ENCODE measurements at regions not wholly inside any gene's neighbourhood (a gene's known extent, or its start where the extent isn't known, plus 50 kb on each side); places are given as distances from the start of the nearest gene placed in this dataset.

DNA sequence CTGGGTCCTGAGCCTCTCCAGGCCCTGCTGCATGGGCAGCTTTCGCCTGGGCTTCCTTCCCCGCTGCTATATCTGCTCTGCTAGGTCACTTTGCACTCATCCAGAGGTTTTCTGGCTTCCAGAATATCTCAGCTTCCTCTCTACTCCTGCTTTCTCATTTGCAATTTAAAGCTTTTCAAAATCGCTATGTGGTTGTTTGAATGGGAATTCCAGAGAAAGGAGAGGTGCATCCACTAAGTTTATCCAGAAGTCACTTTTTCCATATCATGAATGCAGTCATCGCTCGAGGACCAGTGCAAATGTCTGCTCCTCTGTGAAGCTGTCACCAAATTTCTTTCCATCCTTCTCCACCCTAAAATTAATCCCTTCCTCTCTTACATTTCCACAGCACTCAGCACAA lies 61.2 kb downstream of the SOD2 start:
- TF ChIP-seq MEIS2 (IDR thresholded peaks at IDR 0.05; ENCODE audit: partially characterized antibody) (no peak), CTCF (IDR thresholded peaks at IDR 0.05 in 2 of 3, conservative IDR thresholded peaks at IDR 0.05 in 1 of 3; ENCODE audit: insufficient read depth in 2 of 3, low read depth in 1 of 3, low read length in 3 of 3) (no peak), ZNF785 (CRISPR knock-in tag; IDR thresholded peaks at IDR 0.05) (no peak), ZNF143 (CRISPR knock-in tag; IDR thresholded peaks at IDR 0.05) (no peak)
- TF ChIP-seq, protein P1, sequence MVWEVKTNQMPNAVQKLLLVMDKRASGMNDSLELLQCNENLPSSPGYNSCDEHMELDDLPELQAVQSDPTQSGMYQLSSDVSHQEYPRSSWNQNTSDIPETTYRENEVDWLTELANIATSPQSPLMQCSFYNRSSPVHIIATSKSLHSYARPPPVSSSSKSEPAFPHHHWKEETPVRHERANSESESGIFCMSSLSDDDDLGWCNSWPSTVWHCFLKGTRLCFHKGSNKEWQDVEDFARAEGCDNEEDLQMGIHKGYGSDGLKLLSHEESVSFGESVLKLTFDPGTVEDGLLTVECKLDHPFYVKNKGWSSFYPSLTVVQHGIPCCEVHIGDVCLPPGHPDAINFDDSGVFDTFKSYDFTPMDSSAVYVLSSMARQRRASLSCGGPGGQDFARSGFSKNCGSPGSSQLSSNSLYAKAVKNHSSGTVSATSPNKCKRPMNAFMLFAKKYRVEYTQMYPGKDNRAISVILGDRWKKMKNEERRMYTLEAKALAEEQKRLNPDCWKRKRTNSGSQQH (CRISPR knock-in tag; IDR thresholded peaks at IDR 0.05) = no peak
- TF ChIP-seq, protein P2, sequence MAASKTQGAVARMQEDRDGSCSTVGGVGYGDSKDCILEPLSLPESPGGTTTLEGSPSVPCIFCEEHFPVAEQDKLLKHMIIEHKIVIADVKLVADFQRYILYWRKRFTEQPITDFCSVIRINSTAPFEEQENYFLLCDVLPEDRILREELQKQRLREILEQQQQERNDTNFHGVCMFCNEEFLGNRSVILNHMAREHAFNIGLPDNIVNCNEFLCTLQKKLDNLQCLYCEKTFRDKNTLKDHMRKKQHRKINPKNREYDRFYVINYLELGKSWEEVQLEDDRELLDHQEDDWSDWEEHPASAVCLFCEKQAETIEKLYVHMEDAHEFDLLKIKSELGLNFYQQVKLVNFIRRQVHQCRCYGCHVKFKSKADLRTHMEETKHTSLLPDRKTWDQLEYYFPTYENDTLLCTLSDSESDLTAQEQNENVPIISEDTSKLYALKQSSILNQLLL (CRISPR knock-in tag; IDR thresholded peaks at IDR 0.05; ENCODE audit: borderline replicate concordance) = no peak

Measured in K562 (cell line).